Stimulated activated CD4-positive, alpha-beta T cell treated with anti-CD3 and anti-CD28 coated beads, Interleukin-4, amount 100 ng/mL, for 4 hours (primary cell): ENCODE measurements at regions not wholly inside any gene's neighbourhood (a gene's known extent, or its start where the extent isn't known, plus 50 kb on each side); places are given as distances from the start of the nearest gene placed in this dataset.

Source experiments
- DNase-seq, 2 experiments: peaks; one replicate each; pipeline ENCODE4 v3.0.0-alpha.2; 2020

DNA sequence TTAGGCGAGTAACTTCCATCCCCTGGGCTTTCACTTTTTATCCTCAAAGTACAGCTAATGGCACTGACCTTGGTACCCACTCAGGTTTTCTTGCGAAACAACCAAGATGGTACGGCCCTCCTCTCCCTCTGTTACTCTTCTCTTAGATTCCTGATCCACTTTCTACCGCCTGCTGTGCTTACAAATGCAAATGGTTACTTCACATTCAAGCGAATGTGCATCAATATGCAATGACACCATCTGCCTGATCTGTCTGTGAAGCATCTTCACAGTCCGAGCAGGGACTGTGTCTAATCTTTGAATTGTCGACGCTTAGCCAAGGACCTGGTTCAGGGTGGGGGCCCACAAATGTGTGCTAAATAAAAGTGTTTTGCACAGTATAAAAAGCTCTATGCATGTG is 112.2 kb downstream of the TRIB2 start:
- DNase-seq: no peak

DNA sequence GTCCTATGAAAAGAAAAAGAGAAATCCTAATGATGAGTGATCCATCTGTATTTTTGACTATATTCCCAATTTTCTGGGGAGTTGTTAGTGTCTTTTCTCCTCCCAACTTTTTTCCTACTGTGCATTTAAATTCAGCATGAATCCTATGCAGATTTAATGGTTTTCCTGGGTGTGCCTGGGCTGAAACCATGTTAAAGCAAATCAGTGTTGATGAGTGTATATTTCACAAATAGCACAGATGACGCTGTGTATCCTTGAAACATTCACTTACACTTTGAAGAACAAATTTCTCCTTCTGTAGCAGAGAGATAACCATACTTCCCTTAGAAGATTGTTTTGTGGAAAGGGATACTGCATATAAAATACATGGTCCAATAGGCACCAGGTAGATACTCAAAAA is 114.3 kb downstream of the TRIB2 start:
- no peak for DNase-seq

DNA sequence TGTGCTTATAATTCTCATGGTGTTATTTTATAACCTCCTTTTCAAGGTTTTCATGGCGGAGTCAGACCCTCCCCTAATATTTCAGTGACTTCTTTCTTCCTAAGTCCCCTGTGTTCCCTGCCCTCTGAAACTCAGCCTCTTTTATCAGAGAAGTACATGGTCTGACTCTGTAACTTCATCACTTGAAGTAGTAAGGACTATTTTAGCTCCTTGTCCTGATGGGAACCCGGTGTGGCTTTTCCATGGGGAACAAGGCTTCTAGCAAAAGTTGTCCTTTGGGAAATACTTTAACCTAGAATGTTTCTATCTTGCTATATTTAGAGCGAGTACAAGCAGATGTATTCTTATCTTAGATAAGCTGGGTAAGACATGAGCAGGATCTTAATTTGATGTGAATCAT is 117.5 kb downstream of the TRIB2 start:
- no peak for DNase-seq

DNA sequence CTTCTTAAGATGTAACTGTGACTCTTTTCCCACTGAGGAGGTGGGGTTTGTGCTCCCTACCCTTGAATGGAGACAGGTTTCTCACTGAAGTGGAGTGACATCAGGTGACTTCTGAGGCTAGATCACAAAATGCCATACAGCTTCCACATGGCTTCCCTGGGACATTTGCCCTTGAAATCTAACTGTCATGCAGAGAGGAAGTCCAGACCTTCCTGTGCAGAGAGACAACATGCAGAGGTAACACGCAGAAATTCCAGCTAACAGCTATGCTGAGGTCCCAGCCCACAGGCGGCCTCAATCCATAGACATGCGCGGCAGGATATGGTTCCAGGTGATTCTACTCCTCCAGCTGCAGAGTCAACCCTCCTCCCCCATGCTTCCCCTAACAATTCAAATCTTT is 119.0 kb downstream of the TRIB2 start:
- no peak for DNase-seq

DNA sequence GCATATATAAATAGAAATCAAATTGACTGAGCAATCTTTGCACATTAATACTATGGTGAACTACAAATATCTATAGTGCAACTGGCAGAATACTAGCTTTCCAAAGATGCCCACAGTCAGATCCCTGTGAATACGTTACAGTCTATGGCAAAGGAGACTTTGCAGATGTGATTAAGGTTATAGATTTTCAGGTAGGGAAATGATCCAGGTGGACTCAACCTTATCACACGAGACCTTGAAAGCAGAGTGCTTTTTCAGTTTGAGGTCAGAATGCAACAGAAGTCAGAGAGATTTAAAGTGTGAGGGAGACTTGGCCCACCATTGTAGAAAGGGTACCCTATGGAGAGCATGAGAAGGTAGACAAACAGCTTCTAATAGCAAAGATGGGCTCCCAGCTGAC is 122.6 kb downstream of the TRIB2 start:
- DNase-seq: no peak

DNA sequence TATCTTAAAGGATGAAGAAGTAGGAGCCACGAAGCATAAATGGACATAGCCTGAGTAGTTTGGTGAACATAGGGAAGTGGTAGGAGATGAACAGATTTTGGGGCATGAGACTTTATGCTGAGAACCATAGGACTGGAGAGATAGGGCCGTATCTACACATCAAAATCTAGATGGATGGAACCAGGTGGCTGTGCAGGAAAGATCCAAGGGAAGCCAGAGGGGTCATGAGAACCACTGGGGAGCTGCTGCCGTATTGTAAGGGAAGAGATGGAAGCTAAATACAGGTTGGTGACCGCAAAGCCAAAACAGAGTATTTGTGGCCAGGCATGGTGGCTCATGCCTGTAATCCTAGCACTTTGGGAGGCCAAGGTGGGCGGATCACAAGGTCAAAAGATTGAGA is 124.3 kb downstream of the TRIB2 start:
- no peak for DNase-seq

DNA sequence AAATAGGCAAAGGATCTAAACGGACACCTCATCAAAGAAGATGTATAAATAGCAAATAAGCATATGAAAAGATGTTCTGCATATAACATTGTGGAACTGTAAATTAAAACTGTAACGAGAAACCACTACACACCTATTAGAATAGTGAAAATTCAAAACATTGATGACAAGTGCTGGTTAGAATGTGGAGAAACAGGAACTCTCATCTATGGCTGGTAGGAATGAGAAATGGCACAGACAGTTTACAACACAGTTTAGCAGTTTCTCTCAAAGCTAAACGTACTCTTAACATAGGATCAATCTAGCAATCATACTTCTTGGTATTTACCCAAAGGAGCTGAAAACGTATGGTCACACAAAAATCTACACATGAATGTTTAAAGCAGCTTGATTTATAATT is 126.2 kb downstream of the TRIB2 start:
- DNase-seq: no peak

DNA sequence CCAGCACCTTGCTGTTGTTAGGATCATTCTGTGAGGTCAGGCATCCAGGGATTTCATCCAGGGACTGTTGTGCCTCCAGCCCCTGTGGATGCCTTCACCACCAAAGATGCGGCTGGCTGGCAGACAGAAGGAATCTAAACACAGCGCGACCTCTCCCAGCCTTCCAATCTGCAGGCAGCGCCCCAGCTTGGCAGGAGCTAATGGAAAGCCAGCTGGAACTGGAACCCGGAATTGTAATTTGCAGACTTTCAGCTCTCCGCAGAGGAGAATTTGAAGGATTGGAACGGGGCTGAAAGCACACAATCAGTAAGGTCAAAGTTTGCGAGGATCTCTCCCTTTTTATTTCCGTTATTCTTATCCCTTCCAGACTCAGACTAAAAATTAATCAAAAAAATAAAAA is 127.8 kb downstream of the TRIB2 start:
- DNase-seq: no peak

DNA sequence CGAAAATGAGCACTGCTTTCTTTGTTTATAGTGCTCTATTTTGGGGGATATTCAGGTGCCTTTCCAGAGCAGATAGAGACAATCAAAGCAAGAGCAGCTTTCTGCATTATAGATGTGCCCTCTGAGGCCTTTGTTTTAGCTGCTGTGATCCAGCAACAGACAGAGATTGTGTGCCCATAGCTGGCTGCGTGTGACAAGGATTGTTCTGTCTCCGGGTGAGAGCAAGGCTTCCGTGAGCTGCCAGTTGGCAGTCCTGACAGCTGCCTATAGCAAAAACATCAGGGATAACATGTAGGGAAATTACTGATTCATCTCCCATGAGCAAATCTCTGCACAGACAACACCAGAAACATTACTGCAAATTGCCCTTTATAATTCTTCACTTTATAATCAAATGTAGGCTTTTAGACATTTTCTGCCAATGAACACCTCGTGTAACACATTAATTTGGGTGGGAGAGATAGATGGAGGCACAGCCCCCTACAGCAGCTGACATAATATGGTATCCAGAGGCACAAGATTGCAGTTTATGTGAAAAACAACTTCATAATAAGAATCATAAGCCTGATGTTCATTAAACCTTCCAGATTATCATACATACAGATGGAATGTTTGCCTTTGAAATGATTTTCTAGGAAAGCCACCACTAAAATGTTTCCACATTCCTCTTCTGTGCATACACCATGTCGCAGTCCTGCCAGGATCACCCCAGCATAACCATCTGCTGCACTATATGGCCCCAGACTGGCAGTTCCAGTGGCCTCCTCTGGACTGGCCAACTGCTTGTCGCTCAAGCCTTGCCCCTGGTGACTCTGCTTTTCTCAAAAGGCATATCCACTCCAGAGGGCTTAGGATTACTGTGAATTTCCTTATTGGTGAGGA is 131.2 kb downstream of the TRIB2 start:
- DNase-seq: no peak

DNA sequence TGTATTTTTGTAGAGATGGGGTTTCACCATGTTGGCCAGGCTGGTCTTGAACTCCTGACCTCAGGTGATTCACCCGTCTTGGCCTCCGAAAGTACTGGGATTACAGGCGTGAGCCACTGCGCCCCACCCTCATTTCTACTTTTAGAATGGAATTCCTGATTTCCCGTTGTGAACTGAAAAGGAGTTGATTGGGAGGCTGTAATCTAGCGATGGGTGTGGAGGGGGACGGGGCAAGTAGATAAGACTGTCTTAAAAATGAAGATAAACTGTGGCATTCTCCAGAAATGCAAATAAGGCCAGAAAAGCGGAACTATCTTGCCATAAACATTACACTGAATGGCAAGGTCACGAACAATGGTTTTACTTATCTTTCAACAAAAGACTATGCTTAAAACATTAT is 135.4 kb downstream of the TRIB2 start:
- no peak for DNase-seq

DNA sequence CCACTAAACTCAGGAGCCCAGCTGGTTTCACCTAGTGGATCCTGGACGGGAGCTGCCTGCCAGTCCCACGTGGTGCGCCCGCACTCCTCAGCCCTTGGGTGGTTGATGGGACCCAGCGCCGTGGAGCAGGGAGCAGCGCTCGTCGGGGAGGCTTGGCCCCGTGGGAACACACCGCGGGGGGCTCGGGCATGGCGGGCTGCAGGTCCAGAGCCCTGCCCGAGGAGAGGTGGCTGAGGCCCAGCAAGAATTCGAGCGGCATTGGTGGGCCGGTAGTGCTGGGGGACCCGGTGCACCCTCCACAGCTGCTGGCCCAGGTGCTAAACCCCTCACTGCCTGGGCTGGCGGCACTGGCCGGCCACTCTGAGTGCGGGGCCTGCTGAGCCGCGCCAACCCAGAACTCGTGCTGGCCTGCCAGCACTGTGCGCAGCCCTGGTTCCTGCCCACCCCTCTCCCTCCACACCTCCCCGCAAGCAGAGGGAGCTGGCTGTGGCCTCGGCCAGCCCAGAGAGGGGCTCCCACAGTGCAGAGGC is 137.3 kb downstream of the TRIB2 start:
- DNase-seq: no peak

DNA sequence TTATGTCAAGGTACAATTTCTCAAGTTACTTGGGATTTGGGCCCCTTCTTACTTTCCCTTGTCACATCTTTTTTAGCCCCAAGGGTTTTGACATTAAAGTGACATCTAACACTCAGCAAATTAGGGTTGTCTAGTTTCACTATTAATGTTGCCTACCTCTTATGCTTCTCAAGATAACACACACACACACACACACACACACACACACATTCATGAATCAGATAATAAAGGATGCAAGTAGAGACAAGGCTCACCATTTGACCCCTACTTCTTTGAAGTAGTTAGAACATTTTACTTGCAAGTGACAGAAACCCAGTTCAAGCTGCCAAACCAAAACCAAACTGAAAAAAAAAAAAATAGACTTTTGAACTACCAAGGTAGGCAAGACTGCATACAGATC is 138.8 kb downstream of the TRIB2 start:
- DNase-seq: no peak

DNA sequence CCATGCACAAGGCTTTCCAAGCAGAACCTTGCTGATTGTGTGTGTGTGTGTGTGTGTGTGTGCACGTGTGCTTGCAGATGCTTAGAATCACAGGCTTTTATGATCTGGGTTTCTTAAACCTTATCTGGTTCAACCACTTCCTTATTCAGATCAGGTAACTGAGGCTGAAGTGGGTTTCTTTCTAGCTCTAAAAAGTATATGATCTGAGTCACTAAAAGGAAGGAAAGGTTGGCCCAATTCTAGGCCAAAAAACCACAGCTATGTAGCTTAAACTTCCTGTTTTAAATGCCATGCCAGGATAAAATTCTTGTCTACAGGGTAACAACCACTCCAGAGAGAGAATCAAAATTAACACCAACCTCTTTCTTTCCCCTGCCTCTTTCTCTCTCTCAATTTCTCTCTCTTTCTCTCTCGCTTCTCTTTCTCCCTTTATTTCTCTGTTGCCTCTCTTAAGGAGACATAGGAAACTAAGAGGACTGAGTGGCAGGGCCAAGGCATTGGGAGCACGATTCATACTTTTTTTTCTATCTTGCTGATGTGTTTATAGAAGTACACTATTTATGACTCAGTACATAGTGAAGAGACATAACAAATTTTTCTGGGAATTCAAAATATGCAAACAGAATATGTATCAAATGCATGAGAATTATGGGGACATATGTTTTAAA is 140.3 kb downstream of the TRIB2 start:
- peak in 1 of 2 experiments; percentile 4 for DNase-seq

DNA sequence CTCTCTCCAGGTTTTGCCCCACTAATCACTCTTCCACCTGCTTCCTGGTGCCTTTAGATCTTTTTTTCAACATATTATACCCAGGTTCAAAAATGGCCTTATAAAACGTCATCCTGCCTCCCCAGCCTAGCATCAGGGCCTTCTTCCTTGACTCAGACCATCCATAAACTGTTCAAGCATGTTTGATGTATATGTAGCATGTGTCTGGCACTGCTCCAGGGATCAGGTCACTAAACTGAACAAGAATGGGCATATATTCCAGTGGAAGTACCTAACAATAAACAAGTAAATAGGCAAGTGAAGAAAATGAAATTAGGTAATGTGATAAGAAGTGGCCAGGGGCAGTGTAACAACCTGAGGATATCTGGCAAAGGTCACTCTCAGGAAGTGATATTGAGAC is 141.2 kb downstream of the TRIB2 start:
- no peak for DNase-seq

DNA sequence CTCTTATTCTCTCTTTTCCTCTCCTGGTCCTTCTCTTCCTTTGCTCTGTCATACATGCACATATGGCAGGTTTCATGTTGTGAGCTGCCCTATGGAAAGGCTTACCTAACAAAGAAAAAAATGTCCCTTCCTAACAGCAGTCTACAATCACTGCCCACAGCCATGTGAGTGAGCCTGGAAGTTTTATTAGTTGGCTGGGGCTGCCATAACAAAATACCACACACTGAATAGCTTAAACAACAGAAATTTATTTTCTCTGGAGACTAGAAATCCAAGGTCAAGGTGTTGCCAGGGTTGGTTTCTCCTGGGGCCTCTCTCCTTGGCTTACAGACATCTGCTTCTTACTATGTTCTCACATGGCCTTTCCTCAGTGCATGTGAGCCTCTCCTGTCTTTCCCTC is 142.1 kb downstream of the TRIB2 start:
- DNase-seq: no peak

DNA sequence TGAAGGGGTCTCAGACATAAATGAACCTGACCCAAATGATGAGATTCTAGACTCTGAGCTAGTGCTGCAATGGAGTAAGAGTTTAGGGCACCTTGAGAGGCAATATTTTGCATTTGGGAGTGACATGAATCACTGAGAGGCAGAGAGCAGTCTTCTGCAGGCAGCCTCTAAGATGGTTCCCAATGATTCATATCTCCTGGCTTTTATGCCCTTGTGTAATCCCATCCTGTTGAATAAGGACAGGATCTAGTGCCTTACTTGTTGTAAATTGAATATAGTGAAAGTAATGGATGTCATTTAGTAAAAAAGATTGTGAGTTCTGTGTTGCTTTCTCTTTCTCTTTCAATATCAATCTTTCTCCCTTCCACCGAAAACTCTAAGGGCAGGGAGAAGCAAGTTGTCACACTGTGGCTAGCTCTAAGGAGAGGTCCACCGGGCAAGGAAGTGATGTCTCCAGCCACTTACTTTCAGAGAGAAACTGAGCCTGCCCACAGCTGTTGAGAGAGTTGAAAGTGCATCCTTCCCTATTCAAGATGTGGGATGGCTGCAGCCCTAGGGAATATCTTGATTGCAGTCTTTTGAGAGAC is 144.7 kb downstream of the TRIB2 start:
- no peak for DNase-seq

DNA sequence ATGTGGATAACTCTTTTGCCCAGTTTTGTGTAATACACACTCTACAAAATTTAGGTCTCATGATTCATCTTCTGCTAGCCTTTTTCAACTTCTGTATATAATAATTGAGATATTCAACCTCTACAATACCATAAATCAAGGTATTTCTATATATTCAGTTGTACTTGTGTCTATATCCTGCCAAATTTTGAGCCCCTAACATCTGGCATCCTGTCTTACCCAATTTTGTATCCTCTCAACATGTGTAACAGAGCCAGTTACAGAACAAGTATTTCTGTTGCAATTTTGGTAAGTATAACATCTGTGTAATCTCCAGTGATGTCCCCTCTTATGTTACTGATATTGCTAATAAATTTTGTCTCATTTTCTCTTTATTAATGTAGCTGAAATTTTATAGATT is 145.8 kb downstream of the TRIB2 start:
- DNase-seq: no peak

DNA sequence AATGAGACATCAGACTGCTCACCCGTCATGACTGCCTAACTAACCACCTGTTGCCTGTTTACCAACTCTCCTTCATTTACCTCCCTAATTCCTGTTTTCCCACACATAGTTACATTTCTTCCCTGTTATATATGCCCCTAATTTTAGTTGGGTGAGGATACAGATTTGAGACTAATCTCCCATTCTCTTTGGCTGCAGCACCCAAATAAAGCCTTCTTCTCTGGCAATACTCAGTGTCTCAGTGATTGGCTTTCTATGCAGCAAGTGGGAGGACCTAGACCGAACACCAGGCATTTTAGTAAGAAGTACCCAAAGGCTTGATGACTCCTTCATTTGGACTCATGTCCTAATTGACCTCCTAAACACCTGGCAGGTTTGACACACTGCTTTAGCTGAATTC is 147.2 kb downstream of the TRIB2 start:
- DNase-seq: no peak

DNA sequence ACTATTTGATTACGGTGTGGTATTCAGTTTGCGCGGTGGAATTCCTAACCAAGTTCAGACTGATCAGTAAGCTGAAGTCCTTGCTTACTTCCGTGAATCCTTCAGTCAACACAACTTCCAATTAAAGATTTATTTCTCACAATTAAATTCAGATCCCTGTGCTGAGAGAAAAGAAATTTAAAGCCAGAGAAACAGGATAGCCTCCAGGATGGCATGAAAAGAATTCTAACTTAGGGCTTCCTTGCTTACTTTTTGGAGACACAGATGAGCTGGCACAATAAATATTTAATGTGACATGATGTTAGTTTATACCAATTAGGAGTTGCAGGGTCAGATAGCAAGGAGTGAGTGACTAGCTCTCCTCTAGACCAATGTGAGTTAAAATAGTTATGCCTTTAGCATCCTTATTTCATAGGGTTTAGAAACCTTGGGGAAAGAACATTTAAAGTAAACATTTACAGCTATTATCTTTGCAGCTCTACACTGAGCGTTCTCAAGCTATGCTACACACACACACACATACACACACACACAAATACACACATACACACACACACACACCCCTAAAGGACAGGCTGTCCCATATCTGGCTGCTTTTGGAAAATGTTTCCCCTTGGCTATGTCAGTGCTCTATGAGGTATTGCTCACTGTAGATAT is 151.0 kb downstream of the TRIB2 start:
- no peak for DNase-seq

DNA sequence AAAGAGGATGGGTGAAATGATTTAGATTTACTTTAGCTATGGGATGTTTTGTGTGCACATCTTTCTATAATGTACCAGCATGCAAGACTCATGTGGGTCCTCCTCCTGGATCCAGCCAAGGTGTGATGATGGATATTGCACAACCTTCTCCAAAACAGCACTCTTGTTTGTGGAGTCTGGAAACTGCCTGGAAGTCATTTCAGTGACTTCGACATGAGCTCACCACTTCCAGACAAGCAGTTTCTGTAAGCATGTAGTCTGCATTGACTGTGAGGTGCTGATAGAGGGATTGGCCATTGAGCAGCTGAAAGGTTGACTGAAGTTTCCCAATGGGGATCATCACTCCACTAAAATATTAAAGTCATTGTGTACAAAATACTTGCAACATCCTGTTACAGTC is 154.0 kb downstream of the TRIB2 start:
- DNase-seq: no peak

DNA sequence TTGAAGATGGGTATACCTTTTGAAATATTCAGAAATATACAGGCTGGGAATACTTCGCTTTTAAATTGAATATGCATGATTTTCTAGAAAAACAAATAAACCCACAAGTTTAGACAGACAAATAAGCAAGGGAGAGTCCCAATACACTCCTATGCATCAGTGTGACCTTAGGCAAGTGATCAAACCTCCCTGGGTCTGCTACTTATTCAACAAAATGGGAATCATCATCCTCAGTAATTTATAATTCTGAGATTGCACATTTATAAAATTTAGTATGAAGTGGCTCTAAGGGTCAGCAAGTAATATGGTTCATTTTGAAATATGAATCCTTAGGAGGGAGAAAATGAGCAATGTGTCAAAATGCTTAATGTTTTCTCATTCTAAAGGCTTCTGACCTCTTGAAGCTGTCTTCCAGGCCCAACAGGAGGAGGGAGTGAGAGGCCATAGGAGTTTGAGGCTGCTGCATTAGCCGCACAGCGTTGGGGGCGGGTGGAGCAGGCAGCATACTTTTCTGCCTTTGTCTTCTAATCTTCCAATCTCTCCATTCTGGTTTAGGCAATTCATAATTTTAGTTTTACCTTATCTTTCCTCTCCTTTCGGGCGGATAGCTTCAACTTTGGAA is 155.1 kb downstream of the TRIB2 start:
- DNase-seq: no peak

DNA sequence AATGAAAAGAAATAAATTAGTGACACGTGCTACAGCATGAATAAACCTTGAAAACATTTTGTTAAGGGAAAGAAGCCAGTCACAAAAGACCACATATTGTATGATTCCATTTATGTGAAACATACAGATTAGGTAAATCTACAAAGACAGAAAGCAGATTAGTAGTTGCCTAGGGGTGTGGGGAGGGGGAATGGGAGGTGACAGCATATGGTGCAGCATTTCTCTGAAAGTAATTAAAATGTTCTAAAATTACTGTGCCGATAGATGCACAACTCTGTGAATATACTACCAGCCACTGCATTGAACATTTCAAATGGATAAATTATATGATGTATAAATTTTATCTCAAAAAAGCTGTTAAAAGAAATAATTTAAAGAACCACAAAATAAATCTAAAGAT is 161.0 kb downstream of the TRIB2 start:
- no peak for DNase-seq

DNA sequence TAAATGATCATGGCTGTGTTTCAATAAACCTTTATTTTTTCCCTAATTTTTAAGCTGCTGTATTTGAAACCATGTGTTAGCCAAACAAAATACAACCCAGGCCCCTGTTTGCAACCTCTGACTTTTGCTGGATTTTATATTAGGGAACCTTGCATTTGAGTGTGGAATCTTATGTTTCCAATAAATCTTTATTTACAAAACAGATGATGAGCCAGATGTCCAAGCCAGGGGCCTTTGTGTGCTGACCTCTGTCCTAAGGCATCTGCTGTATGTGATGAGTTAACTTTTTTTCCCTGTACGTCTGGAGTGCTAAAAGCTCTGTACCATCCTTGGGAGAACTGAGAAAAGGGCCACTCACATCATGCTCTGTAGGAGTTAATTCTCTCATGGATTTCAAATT is 162.9 kb downstream of the TRIB2 start:
- DNase-seq: no peak
